HG03457 (cell line): ENCODE measurements at regions not wholly inside any gene's neighbourhood (a gene's known extent, or its start where the extent isn't known, plus 50 kb on each side); places are given as distances from the start of the nearest gene placed in this dataset.
A peak's percentile ranks its signal among the peaks of the same experiment; 100 is the strongest.
"Not testable (repeated sequence)": the region's sequence is repeated elsewhere in the genome, so short reads cannot be mapped to it uniquely, and the experiment has no call there.

Experiments
- ATAC-seq: cut with Tn5 transposase; IDR thresholded peaks from one replicate; pipeline ENCODE4 v1.9.1; 2021; ENCODE audit warnings: moderate number of reproducible peaks; ENCODE audit not compliant: unreplicated experiment

- ATAC-seq, result no peak
Measured at GRCh38 chr2:180555391-180555965, 424.9 kb upstream of the UBE2E3 start.

- no peak for ATAC-seq
Measured at GRCh38 chr2:180554330-180554729, 426.1 kb upstream of the UBE2E3 start.

DNA sequence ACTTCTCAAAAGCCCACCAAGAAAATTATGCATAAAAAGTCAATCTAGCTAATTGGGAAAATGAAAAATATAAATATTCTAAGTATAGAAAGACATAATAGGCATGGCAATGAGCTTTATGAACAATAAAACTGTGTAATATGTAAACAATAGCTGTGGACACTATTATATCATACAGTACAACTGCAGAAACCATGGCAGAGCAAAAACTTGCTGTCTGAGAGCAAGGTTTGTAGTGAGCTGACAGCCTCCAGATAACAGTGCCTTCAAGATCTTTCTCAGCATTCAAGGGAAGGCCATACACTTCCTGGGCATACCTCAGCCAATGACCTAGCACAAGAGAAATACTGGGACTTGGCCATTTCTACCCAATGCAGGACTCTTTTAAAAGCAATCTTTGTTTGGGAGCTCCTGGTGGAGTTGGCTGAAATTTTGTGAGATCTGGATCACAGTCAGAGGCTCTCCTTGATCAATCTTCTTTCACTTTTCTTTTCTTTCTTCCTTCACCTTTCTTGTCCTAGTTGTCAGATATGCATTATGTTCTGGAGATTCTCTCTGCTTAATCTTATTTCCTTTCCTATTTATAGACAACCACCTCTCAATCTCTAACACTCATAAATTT lies 427.2 kb upstream of the UBE2E3 start:
- ATAC-seq, result no peak

GRCh38 chr2:180542511-180542910 lies 437.9 kb upstream of the UBE2E3 start:
- ATAC-seq, result no peak

GRCh38 chr2:180540761-180541160 lies 439.6 kb upstream of the UBE2E3 start:
- no peak for ATAC-seq

GRCh38 chr2:180539541-180539940 lies 440.9 kb upstream of the UBE2E3 start:
- no peak for ATAC-seq

DNA sequence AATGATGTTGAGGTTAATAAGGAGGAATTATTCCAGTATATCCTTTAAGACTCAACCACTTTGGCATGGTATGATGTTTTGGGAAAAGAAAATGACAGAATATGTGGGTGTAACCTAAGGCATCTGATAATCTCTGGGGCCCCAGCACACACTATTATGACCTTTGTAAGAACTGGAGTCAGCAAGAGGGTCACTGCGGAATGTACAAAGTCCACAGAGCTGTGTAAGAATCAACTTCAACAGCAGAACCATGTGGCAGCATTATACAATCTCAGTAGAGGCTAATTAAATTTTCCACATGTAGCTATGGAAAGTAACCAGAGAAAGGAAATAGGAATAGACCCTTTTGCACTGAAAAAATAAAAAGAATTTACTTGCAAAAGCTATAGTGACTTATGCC lies 445.1 kb upstream of the UBE2E3 start:
- ATAC-seq, result no peak

DNA sequence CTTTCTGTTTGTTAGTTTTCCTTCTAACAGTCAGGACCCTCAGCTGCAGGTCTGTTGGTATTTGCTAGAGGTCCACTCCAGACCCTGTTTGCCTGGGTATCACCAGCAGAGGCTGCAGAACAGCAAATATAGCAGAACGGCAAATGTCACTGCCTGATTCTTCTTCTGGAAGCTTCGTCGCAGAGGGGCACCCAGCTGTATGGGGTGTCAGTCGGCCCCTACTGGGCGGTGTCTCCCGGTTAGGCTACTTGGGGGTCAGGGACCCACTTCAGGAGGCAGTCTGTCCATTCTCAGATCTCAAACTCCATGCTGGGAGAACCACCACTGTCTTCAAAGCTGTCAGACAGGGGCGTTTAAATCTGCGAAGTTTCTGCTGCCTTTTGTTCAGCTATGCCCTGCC lies 448.6 kb upstream of the UBE2E3 start:
- not testable (repeated sequence) for ATAC-seq

DNA sequence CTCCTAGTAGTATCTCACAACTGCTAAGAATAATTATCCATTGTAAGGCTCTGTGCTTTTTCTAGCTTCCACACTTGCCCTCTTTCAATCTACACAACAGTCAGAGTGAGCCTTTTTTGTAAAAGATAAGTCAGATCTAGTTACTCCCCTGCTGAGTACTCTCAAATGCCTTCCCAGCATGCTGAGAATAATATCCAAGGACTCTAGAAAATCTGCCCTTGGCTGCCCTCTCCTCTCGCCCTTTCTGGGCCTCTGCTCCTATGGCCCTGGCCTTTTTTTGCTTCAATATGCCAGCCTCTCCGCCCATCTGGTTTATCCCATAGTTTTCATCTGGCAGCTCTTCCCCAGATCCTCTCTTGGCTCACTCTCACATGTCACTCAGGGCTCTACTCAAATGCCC lies 455.9 kb upstream of the UBE2E3 start:
- ATAC-seq, result no peak

GRCh38 chr2:180523621-180524340 lies 456.6 kb upstream of the UBE2E3 start:
- ATAC-seq, result no peak

- ATAC-seq, result no peak
Measured at GRCh38 chr2:180520921-180521581, 459.4 kb upstream of the UBE2E3 start.

DNA sequence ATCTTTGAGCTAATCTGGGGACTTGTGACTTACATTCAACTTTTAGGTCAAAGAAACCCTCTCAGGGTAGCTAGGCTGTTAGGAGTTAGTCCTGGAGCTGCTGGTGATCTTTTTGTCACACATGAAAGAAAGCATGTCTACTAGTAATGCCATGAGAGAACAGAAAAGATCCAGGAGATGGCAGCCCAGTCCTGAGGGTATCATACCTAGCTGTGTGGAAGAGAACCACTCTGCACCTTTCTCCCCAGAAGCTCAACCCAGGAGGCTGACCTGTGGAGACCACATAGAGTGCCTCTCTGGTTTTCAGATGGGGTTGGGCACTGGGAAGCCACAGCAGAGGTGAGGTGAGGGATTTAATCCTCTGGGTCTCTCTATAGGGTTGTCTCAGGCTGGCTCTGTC lies 460.2 kb upstream of the UBE2E3 start:
- no peak for ATAC-seq

GRCh38 chr2:180519276-180519675 lies 461.1 kb upstream of the UBE2E3 start:
- ATAC-seq, result no peak

- peak; percentile 58 for ATAC-seq
Measured at GRCh38 chr2:180516232-180516631, 464.2 kb upstream of the UBE2E3 start.

- no peak for ATAC-seq
Measured at GRCh38 chr2:180513389-180513788, 467.0 kb upstream of the UBE2E3 start.

DNA sequence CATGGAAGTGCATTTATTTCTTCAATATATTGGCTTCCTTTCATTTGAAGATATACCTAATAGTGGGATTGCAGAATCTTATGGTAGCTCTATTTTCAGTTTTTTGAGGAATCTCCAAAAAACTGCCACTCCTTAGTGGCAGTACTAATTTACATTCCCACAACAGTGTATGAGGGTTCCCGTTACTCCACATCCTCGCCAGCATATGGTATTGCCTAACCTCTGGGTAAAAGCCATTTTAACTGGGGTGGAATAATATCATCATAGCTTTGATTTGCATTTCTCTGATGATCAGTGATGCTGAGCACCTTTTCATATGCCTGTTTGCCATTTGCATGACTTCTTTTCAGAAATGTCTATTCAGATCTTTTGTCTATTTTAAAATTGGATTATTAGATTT lies 471.9 kb upstream of the UBE2E3 start:
- ATAC-seq, result no peak

- ATAC-seq, result no peak
Measured at GRCh38 chr2:180507028-180507427, 473.4 kb upstream of the UBE2E3 start.

DNA sequence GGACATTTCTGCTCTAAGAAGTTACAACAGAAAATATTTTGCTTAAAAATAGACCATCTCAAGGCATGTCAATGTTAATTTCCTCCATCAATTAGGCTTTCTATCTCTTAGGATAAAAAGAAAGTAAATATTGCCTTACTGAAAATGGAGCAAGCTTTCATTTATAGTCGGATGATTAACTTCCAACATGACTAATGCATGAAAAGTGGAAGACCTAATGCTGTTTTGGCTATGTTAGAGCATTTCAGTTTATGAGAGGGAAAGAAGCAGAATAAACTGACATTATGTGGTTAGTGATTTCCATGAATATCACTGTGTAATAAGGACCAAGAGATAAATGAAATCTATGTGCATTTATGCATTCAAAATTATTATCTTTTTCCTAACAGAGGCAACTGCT lies 475.2 kb upstream of the UBE2E3 start:
- ATAC-seq, result no peak

- ATAC-seq, result no peak
Measured at GRCh38 chr2:180497621-180498152, 482.7 kb upstream of the UBE2E3 start.

GRCh38 chr2:180495606-180496005 lies 484.8 kb upstream of the UBE2E3 start:
- no peak for ATAC-seq

DNA sequence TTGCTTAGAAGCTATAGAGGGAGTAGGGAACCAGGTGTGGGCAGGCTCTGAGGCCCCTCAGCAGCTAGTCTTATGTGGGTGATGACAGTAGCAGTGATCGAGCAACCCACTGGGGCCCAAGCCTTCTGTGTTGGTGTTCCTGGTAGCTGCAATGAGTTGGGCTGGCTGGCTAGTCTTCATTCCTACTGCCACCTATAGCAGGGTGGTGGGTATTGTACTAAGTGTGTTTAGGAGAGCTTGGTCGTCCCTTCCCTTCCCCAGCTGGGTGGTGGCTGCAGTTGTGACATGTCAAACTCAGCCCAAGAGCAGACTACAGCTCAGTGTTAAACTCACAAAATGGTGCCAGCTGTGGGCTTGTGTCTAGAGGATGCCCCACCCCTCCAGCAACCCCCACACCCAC lies 486.1 kb upstream of the UBE2E3 start:
- ATAC-seq, result no peak

- ATAC-seq, result no peak
Measured at GRCh38 chr2:180482696-180483095, 475.6 kb upstream of the CWC22 start.
